IMR-90 (cell line): ENCODE measurements at regions not wholly inside any gene's neighbourhood (a gene's known extent, or its start where the extent isn't known, plus 50 kb on each side); places are given as distances from the start of the nearest gene placed in this dataset.

Experiments
- ATAC-seq: fragments of 200-7000 bp; cut with Tn5 transposase; 2 replicates; pipeline ENCODE4 v1.9.1; 2020; ENCODE audit warnings: low read depth, mild to moderate bottlenecking, moderate library complexity
- BruUV-seq: library from RNA; stranded (reverse); fragments of 400-500 nt; replicated peaks from 2 replicates; lab custom pipeline; 2021; lab: Mats Ljungman, UMichigan
- CTCF ChIA-PET: fragments of 300-600 bp; formaldehyde crosslinking; extraction: SDS; loops from one replicate; lab custom pipeline; 2021; ENCODE audit warnings: antibody characterized with exemption; lab: Yijun Ruan, JAX
- POLR2A ChIA-PET: fragments of 300-600 bp; sonication (Branson Sonifier 250); formaldehyde crosslinking; loops from one replicate; lab custom pipeline; 2022; ENCODE audit warnings: antibody characterized with exemption; ENCODE audit not compliant: unreplicated experiment; lab: Charles Lee
- DNase-seq: peaks from one replicate; pipeline ENCODE4 v3.0.0; 2013
- H2AFZ ChIP-seq: replicated peaks from 2 replicates; pipeline ENCODE3; 2013; ENCODE audit warnings: low read length, mild to moderate bottlenecking; ENCODE audit not compliant: poor library complexity
- H2AK5ac ChIP-seq: 2 replicates; pipeline ENCODE4 v1.6.1; 2013; ENCODE audit warnings: low read depth, low read length, inconsistent platforms
- H2AK9ac ChIP-seq: replicated peaks from 2 replicates; pipeline ENCODE3; 2013; ENCODE audit warnings: mild to moderate bottlenecking, low read depth, low read length, moderate library complexity; ENCODE audit not compliant: poor library complexity
- H2BK120ac ChIP-seq: 2 replicates; pipeline ENCODE4 v1.6.1; 2013; ENCODE audit warnings: low read depth, low read length, inconsistent platforms
- H2BK15ac ChIP-seq: 3 replicates; pipeline ENCODE4 v1.6.1; 2013; ENCODE audit warnings: low read depth, low read length, inconsistent platforms
- H2BK20ac ChIP-seq: 2 replicates; pipeline ENCODE4 v1.6.1; 2013; ENCODE audit warnings: low read depth, mild to moderate bottlenecking, inconsistent platforms, low read length, moderate library complexity
- H2BK5ac ChIP-seq: 2 replicates; pipeline ENCODE4 v1.6.1; 2013; ENCODE audit warnings: mild to moderate bottlenecking, low read depth, low read length, inconsistent platforms; ENCODE audit not compliant: poor library complexity, severe bottlenecking
- H3K14ac ChIP-seq: replicated peaks from 2 replicates; pipeline ENCODE4 v1.6.1; 2013; ENCODE audit warnings: low read depth, low read length, inconsistent platforms
- H3K18ac ChIP-seq: 2 replicates; pipeline ENCODE4 v1.6.1; 2013; ENCODE audit warnings: low read depth, low read length, control low read depth
- H3K23ac ChIP-seq: 2 replicates; pipeline ENCODE4 v1.6.1; 2013; ENCODE audit warnings: low read depth, low read length, inconsistent platforms
- H3K27ac ChIP-seq: 2 replicates; pipeline ENCODE4 v1.5.1; 2013; ENCODE audit warnings: mild to moderate bottlenecking, control low read depth, low read length; ENCODE audit not compliant: insufficient read depth
- H3K27me3 ChIP-seq: 2 replicates; pipeline ENCODE4 v1.6.1; 2013; ENCODE audit warnings: low read length; ENCODE audit not compliant: control insufficient read depth, insufficient read depth
- H3K36me3 ChIP-seq: 2 replicates; pipeline ENCODE4 v1.6.1; 2013; ENCODE audit warnings: low read length, mixed read lengths; ENCODE audit not compliant: control insufficient read depth, insufficient read depth
- H3K4ac ChIP-seq: 2 replicates; pipeline ENCODE4 v1.6.1; 2013; ENCODE audit warnings: low read depth, low read length, inconsistent platforms
- H3K4me1 ChIP-seq: 2 replicates; pipeline ENCODE4 v1.6.1; 2013; ENCODE audit warnings: low read length, mixed read lengths; ENCODE audit not compliant: control insufficient read depth, insufficient read depth
- H3K4me2 ChIP-seq: 2 replicates; pipeline ENCODE4 v1.6.1; 2013; ENCODE audit warnings: low read depth, mild to moderate bottlenecking, control low read depth, low read length, moderate library complexity
- H3K4me3 ChIP-seq: 2 replicates; pipeline ENCODE4 v1.5.1; 2013; ENCODE audit warnings: low read depth, mild to moderate bottlenecking, control low read depth, low read length, moderate library complexity; ENCODE audit not compliant: insufficient read depth
- H3K56ac ChIP-seq: 2 replicates; pipeline ENCODE4 v1.6.1; 2013; ENCODE audit warnings: low read length, inconsistent platforms; ENCODE audit not compliant: insufficient read depth; ENCODE audit errors: extremely low read depth
- H3K79me1 ChIP-seq, 2 experiments: 2 replicates each; pipeline ENCODE4 v1.6.1; 2013; ENCODE audit warnings: low read length in 2 of 2, inconsistent platforms in 1 of 2, low read depth in 1 of 2
- H3K9ac ChIP-seq: 2 replicates; pipeline ENCODE4 v1.6.1; 2013; ENCODE audit warnings: low read depth, low read length, control low read depth
- H3K9me1 ChIP-seq: 2 replicates; pipeline ENCODE4 v1.6.1; 2013; ENCODE audit warnings: low read length, inconsistent platforms; ENCODE audit not compliant: insufficient read depth
- H3K9me3 ChIP-seq: 2 replicates; pipeline ENCODE4 v1.6.1; 2013; ENCODE audit warnings: low read length; ENCODE audit not compliant: control insufficient read depth, insufficient read depth
- H4K20me1 ChIP-seq: 2 replicates; pipeline ENCODE4 v1.6.1; 2013; ENCODE audit warnings: low read length, inconsistent platforms; ENCODE audit not compliant: insufficient read depth
- H4K5ac ChIP-seq: 2 replicates; pipeline ENCODE4 v1.6.1; 2013; ENCODE audit warnings: mild to moderate bottlenecking, low read depth, low read length, control low read depth
- H4K8ac ChIP-seq, 2 experiments: 2 replicates each; pipeline ENCODE4 v1.6.1; 2013; ENCODE audit warnings: low read depth in 2 of 2, low read length in 2 of 2, control low read depth in 1 of 2, inconsistent platforms in 1 of 2
- H4K91ac ChIP-seq: 2 replicates; pipeline ENCODE4 v1.6.1; 2013; ENCODE audit warnings: low read depth, low read length, inconsistent platforms; ENCODE audit not compliant: insufficient read depth
- BHLHE40 ChIP-seq: fragments of 150-350 bp; IDR thresholded peaks from 2 replicates; pipeline ENCODE4 v1.6.1; 2016; ENCODE audit warnings: mild to moderate bottlenecking, low read depth, low read length
- CEBPB ChIP-seq: IDR thresholded peaks from 2 replicates; pipeline ENCODE4 v1.6.1; 2012; ENCODE audit warnings: low read depth, low read length, improper control_type of control experiment
- RAD21 ChIP-seq: IDR thresholded peaks from 2 replicates; pipeline ENCODE4 v1.6.1; 2012; ENCODE audit warnings: low read length, improper control_type of control experiment
- SMC3 ChIP-seq: fragments of 150-350 bp; IDR thresholded peaks from 2 replicates; pipeline ENCODE4 v1.6.1; 2016; ENCODE audit warnings: low read depth, mild to moderate bottlenecking, antibody characterized with exemption, low read length, moderate library complexity
- WGBS, 2 experiments: methylation state at CpG; one replicate each; pipeline versions ENCODE4 v1.1.5 to v1.1.7; 2013; ENCODE audit warnings: missing lambda C conversion rate in 2 of 2; ENCODE audit not compliant: insufficient read length in 1 of 2; ENCODE audit errors: extremely low coverage in 2 of 2; 5-methylcytosine and 5-hydroxymethylcytosine counted together
- dilution Hi-C: fragments of 300-500 bp; cut with HindIII; formaldehyde crosslinking; loops from one replicate; pipeline ENCODE4 v1.14.3; 2018; ENCODE audit warnings: low sequenced_read_pairs; ENCODE audit not compliant: unreplicated experiment
- in situ Hi-C: fragments of 300-500 bp; cut with MboI; formaldehyde crosslinking; loops from 3 replicates; pipeline ENCODE4 v1.14.3; 2019; ENCODE audit warnings: low sequenced_read_pairs, inconsistent platforms, mixed read lengths
- intact Hi-C: fragments of 100-400 bp; cut with micrococcal nuclease; formaldehyde crosslinking; loops from 2 replicates; pipeline ENCODE4 v1.10.0; 2022

DNA sequence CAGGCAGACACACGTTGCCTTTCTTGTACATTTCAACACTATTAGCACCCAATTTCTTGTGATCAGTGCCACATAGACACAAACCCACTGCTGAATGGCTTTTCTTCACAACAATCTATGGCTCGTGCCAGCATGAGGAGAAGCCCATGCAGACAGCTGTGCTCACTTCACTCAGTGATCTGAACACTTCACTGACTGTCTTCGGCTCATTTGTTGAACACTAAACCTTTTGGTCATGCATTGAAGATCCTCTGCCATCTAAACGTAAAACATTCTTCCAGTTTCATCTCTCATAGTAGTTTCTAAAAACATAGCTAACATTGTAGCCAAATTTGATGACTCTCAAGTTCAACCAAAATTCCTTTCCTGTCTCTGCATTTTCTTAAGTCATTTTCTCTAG is 331.0 kb upstream of the ZP4 start:
- Histone ChIP-seq H3K18ac (no peak overlapping the region), H3K9me3 (peaks cover under 1% of the 10 kb centered on the region; the same call in 1 of the 2 replicates), H4K20me1 (no peaks in the 10 kb centered on the region), H2BK5ac (no peak overlapping the region), H3K36me3 (no peaks in the 10 kb centered on the region), H3K56ac (no peak overlapping the region), H3K4me2 (no peak overlapping the region), H4K8ac (no peak overlapping the region), H2BK15ac (no peak overlapping the region), H2BK120ac (no peak overlapping the region), H3K79me1 (no peaks in the 10 kb centered on the region), H3K23ac (no peak overlapping the region), H2AFZ (no peak overlapping the region), H3K9me1 (no peaks in the 10 kb centered on the region), H2AK5ac (no peak overlapping the region), H3K4ac (no peak overlapping the region), H3K4me1 (no peaks in the 10 kb centered on the region), H4K91ac (no peak overlapping the region), H3K4me3 (no peak overlapping the region), H3K14ac (no peak overlapping the region), H4K5ac (no peak overlapping the region), H3K27ac (no peak overlapping the region), H3K27me3 (no peaks in the 10 kb centered on the region), H2BK20ac (no peak overlapping the region), H2AK9ac (no peak overlapping the region), H3K9ac (no peak overlapping the region)
- POLR2A ChIA-PET: no interaction called here
- dilution Hi-C loops: no loop called here
- in situ Hi-C loops: no loop called here
- 28% methylated on average over 3 of the region's 4 CpGs; no CpG with 5 or more reads in 1 of the 2 experiments for WGBS, 2 experiments
- CTCF ChIA-PET: no interaction called here
- BruUV-seq: no TSS peak
- DNase-seq: no peak
- TF ChIP-seq RAD21 (no peak), BHLHE40 (no peak), SMC3 (no peak), CEBPB (no peak)
- ATAC-seq: no peak
- intact Hi-C loops: no loop called here
